ENCODE measurements at regions not wholly inside any gene's neighbourhood (a gene's known extent, or its start where the extent isn't known, plus 50 kb on each side); places are given as distances from the start of the nearest gene placed in this dataset.

DNA sequence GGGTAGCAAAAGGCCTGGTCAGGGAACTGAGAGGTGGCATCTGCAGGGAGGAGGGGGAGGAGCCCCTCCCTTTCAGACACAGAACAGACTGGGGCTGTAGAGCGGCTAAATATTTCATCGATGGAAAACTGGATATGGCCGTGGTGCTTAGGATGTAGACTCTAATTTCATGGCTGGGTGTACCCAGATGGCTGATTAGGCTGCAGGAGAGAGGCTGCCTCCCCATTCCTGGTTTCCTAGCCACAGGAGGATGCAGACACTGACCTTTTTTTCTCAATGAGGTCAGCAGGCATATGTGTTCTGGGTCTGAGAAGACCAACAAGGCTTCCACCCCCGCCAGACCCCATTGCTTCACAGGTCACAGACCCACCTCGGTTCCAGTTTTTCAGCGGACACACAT, 58.1 kb upstream of the CALM2 start:
- TF ChIP-seq, protein P1, sequence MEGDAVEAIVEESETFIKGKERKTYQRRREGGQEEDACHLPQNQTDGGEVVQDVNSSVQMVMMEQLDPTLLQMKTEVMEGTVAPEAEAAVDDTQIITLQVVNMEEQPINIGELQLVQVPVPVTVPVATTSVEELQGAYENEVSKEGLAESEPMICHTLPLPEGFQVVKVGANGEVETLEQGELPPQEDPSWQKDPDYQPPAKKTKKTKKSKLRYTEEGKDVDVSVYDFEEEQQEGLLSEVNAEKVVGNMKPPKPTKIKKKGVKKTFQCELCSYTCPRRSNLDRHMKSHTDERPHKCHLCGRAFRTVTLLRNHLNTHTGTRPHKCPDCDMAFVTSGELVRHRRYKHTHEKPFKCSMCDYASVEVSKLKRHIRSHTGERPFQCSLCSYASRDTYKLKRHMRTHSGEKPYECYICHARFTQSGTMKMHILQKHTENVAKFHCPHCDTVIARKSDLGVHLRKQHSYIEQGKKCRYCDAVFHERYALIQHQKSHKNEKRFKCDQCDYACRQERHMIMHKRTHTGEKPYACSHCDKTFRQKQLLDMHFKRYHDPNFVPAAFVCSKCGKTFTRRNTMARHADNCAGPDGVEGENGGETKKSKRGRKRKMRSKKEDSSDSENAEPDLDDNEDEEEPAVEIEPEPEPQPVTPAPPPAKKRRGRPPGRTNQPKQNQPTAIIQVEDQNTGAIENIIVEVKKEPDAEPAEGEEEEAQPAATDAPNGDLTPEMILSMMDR (IDR thresholded peaks at IDR 0.05): no peak
- TF ChIP-seq POLR2A (IDR thresholded peaks at IDR 0.05): no peak
- Histone ChIP-seq H3K27ac (no peak overlapping the region), H3K4me3 (no peak overlapping the region), H3K27me3 (no peaks in the 10 kb centered on the region), H3K4me1 (replicated peaks in 1 of 2) (peaks cover 0 to 9% of the 10 kb centered on the region in 2 donors), H3K9me3 (replicated peaks in 1 of 3) (no peaks in the 10 kb centered on the region), H3K36me3 (replicated peaks in 1 of 2) (no peaks in the 10 kb centered on the region)
- no peak for DNase-seq
- intact Hi-C loops (cut with DNase I): no loop called here
- 87 to 95% (median 93%) methylated on average over 5 to 6 of the region's 6 CpGs for WGBS, 4 donors

GRCh38 chr2:47232738-47233415, 56.6 kb upstream of the CALM2 start:
- no peak for DNase-seq
- Histone ChIP-seq H3K27ac (no peak overlapping the region), H3K9me3 (replicated peaks in 1 of 3) (no peaks in the 10 kb centered on the region), H3K27me3 (no peaks in the 10 kb centered on the region), H3K36me3 (replicated peaks in 1 of 2) (no peaks in the 10 kb centered on the region), H3K4me1 (replicated peaks in 1 of 2) (peaks cover 0 to 9% of the 10 kb centered on the region in 2 donors), H3K4me3 (no peak overlapping the region)
- WGBS, 4 donors: 88 to 91% (median 90%) methylated on average over 8 of the region's 8 CpGs
- TF ChIP-seq, protein P1 (IDR thresholded peaks at IDR 0.05): no peak
- TF ChIP-seq POLR2A (IDR thresholded peaks at IDR 0.05): no peak
- intact Hi-C loops (cut with DNase I): no loop called here

GRCh38 chr2:47230418-47230817, 54.1 kb upstream of the CALM2 start:
- peaks cover 15 to 22% of the 10 kb centered on the region in 2 donors for H3K4me1 ChIP-seq (replicated peaks in 1 of 2)
- no peak overlapping the region for H3K4me3 ChIP-seq
- TF ChIP-seq POLR2A (IDR thresholded peaks at IDR 0.05): no peak
- TF ChIP-seq, protein P1 (IDR thresholded peaks at IDR 0.05): no peak
- intact Hi-C loops (cut with DNase I): no loop called here
- 41 to 75% (median 58%) methylated on average over 4 of the region's 4 CpGs for WGBS, 4 donors
- peak overlapping the region in 1 of 5 donors; percentile 52 for H3K27ac ChIP-seq
- peak; percentile 44 to 86 (median 77) for DNase-seq
- H3K27me3 ChIP-seq: no peaks in the 10 kb centered on the region
- H3K9me3 ChIP-seq (replicated peaks in 1 of 3): no peaks in the 10 kb centered on the region
- H3K36me3 ChIP-seq (replicated peaks in 1 of 2): no peaks in the 10 kb centered on the region

DNA sequence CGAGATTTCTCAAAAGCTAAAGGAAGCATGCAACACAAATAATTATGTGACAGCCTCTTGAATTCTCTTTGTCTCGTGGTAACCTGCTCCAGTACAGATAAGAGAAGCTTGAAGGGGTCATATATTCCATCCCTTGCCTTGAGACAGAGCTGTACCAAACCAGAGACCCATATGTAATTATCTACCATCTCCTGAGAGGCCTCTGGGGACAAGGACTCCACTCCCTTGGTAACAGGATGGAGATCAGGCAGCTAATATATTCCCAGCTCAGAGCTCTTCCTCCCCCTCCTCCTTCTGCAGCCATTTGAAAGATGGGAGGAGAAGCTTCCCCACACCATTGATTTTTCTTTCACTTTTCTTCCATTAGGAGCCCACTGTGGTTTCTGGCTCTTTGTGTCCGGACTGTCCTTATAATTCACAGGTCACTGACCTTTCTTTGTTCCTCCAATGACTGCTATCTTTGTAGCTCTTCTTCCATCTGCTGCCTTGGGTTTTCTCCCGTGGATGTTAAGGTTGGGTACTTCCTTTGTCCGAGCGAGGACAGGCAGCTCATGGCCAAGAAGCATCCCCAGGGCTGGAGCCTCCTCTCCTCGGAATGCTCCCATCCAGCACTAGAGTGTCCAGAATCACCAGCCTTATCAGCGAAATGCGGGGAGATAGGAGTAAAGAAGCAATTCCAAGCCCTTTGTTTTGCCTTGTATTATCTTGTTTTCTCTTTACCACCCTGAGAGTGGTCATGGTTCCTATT, 51.4 kb upstream of the CALM2 start:
- intact Hi-C loops (cut with DNase I): no loop called here
- no peak for DNase-seq
- Histone ChIP-seq H3K9me3 (replicated peaks in 1 of 3) (no peaks in the 10 kb centered on the region), H3K36me3 (replicated peaks in 1 of 2) (no peaks in the 10 kb centered on the region), H3K4me3 (no peak overlapping the region), H3K27ac (peak overlapping the region in 1 of 5 donors; percentile 69), H3K27me3 (no peaks in the 10 kb centered on the region), H3K4me1 (replicated peaks in 1 of 2) (peaks cover 15 to 28% of the 10 kb centered on the region in 2 donors)
- WGBS, 4 donors: 74 to 86% (median 82%) methylated on average over 9 of the region's 9 CpGs
- no peak for TF ChIP-seq POLR2A (IDR thresholded peaks at IDR 0.05)
- TF ChIP-seq, protein P1 (IDR thresholded peaks at IDR 0.05): no peak

Data from adrenal gland (tissue), 9 donors.